Psoas muscle (tissue), 7 donors: ENCODE measurements at regions not wholly inside any gene's neighbourhood (a gene's known extent, or its start where the extent isn't known, plus 50 kb on each side); places are given as distances from the start of the nearest gene placed in this dataset.

Experiments used
- ATAC-seq, 4 donors: fragments of 200-7000 bp; cut with Tn5 transposase; one replicate each; pipeline ENCODE4 v1.9.1; 2020; ENCODE audit warnings: moderate library complexity in 3 of 4, mild to moderate bottlenecking in 2 of 4
- DNase-seq, 2 donors: peaks; one replicate each; pipeline ENCODE4 v3.0.0-alpha.2; 2020
- H3K27ac ChIP-seq: fragments of 200-600 bp; one replicate; pipeline ENCODE4 v1.8.0; 2022
- H3K27me3 ChIP-seq, 3 donors: fragments of 200-600 bp in 1 of 3; one replicate each; pipeline versions ENCODE4 v1.6.1 to v1.8.0; 2013 to 2022; ENCODE audit warnings: low read length in 2 of 3, mild to moderate bottlenecking in 2 of 3, moderate library complexity in 1 of 3; ENCODE audit not compliant: insufficient read depth in 3 of 3
- H3K36me3 ChIP-seq, 2 donors: fragments of 200-600 bp in 1 of 2; one replicate each; pipeline versions ENCODE4 v1.6.1 to v1.8.0; 2013 to 2022; ENCODE audit warnings: low read depth in 1 of 2, mild to moderate bottlenecking in 1 of 2, moderate library complexity in 1 of 2; ENCODE audit not compliant: insufficient read depth in 1 of 2
- H3K4me1 ChIP-seq: fragments of 200-600 bp; one replicate; pipeline ENCODE4 v1.8.0; 2022
- H3K4me3 ChIP-seq: fragments of 200-600 bp; one replicate; pipeline ENCODE4 v1.8.0; 2022; ENCODE audit warnings: mild to moderate bottlenecking
- H3K9me3 ChIP-seq: fragments of 200-600 bp; one replicate; pipeline ENCODE4 v1.8.0; 2022
- WGBS, 3 donors: extraction: QIAGEN DNeasy Blood & Tissue Kit; methylation state at CpG; one replicate each; pipeline versions ENCODE4 v1.1.6 to v1.1.7; 2013; 5-methylcytosine and 5-hydroxymethylcytosine counted together
- intact Hi-C, 2 donors: fragments of 100-400 bp; cut with DNase I; formaldehyde crosslinking; loops; one replicate each; pipeline versions ENCODE4 v1.11.0 to v1.14.2; 2022
- TF ChIP-seq, protein P1 (sequence below): fragments of 200-600 bp; IDR thresholded peaks from one replicate; pipeline ENCODE4 v1.8.0; 2022; ENCODE audit warnings: antibody characterized with exemption
- donor health status: healthy with polysubstance abuse.
- donor health status: DM: no; HTN: no; CAD: no; lungs with moderate emphysema.
- donor health status: Bipolar disorder and iron deficiency.
- donor health status: healthy.
- donor health status: DM: yes; HTN: yes; CAD: no.
- donor health status: DM: no; HTN: no; CAD: no.
- donor health status: DM: yes; HTN: yes; CAD: no.

GRCh38 chr20:40090236-40090635 lies 598.8 kb downstream of the MAFB start:
- Histone ChIP-seq H3K27ac (no peak overlapping the region), H3K4me3 (no peak overlapping the region), H3K27me3 (no peaks in the 10 kb centered on the region), H3K4me1 (no peaks in the 10 kb centered on the region), H3K9me3 (no peaks in the 10 kb centered on the region), H3K36me3 (no peaks in the 10 kb centered on the region)
- intact Hi-C loops: no loop called here
- TF ChIP-seq, protein P1, sequence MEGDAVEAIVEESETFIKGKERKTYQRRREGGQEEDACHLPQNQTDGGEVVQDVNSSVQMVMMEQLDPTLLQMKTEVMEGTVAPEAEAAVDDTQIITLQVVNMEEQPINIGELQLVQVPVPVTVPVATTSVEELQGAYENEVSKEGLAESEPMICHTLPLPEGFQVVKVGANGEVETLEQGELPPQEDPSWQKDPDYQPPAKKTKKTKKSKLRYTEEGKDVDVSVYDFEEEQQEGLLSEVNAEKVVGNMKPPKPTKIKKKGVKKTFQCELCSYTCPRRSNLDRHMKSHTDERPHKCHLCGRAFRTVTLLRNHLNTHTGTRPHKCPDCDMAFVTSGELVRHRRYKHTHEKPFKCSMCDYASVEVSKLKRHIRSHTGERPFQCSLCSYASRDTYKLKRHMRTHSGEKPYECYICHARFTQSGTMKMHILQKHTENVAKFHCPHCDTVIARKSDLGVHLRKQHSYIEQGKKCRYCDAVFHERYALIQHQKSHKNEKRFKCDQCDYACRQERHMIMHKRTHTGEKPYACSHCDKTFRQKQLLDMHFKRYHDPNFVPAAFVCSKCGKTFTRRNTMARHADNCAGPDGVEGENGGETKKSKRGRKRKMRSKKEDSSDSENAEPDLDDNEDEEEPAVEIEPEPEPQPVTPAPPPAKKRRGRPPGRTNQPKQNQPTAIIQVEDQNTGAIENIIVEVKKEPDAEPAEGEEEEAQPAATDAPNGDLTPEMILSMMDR: no peak
- no peak for DNase-seq
- 24 to 33% (median 31%) methylated on average over 2 of the region's 2 CpGs for WGBS, 3 donors
- ATAC-seq: no peak

DNA sequence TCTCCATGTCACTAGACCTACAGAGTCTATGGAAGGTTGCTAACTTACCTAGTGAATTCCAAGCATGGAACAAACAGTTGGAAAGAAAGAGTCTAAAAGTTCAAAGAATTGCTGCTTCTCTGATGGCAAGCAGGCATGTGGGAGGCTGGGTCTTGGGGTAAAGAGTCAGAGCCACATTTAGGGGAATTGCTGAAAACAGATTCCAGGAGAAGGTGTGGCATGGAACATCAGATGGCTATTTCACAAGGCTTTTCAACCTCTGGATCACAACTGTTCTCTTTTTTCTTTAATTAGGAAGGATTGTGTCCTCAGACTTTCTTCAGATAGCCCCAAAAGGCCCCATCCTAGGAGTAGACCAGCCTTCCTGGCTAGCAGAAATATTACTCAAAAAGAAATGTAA lies 601.5 kb downstream of the MAFB start:
- H3K36me3 ChIP-seq: no peaks in the 10 kb centered on the region
- TF ChIP-seq, protein P1: no peak
- intact Hi-C loops: no loop called here
- no peaks in the 10 kb centered on the region for H3K4me1 ChIP-seq
- no peaks in the 10 kb centered on the region for H3K27me3 ChIP-seq
- DNase-seq (no peak), ATAC-seq (no peak)
- no peak overlapping the region for H3K27ac ChIP-seq
- H3K9me3 ChIP-seq: no peaks in the 10 kb centered on the region
- no peak overlapping the region for H3K4me3 ChIP-seq

DNA sequence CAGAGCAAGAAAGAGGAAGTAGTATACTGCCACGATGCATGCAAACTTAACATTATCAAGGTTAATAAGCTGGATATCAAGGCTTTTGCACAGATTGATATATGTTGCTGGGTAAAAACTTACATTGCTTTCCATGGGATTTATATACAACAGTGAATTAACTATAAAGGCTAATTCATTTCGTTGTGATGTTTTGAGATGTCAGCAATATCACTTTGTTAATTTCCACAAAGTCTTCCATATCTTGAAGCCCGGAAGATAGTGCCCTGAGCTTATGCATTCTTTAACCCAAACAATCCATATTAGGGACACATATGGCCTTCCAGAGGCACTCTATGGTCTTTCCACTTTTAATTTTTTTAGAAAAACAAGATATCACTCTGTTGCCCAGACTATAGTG lies 603.5 kb downstream of the MAFB start:
- 86 to 95% (median 88%) methylated on average over 3 of the region's 3 CpGs for WGBS, 3 donors
- H3K9me3 ChIP-seq: no peaks in the 10 kb centered on the region
- peaks cover 1% of the 10 kb centered on the region for H3K4me1 ChIP-seq
- H3K36me3 ChIP-seq: no peaks in the 10 kb centered on the region
- H3K4me3 ChIP-seq: no peak overlapping the region
- intact Hi-C loops: no loop called here
- DNase-seq (no peak), ATAC-seq (no peak)
- no peak overlapping the region for H3K27ac ChIP-seq
- no peaks in the 10 kb centered on the region for H3K27me3 ChIP-seq
- TF ChIP-seq, protein P1: no peak

- DNase-seq: no peak
- no peaks in the 10 kb centered on the region for H3K27me3 ChIP-seq
- 69 to 88% (median 82%) methylated on average over 3 of the region's 3 CpGs for WGBS, 3 donors
Observed at GRCh38 chr20:40082436-40082835, 606.6 kb downstream of the MAFB start.

DNA sequence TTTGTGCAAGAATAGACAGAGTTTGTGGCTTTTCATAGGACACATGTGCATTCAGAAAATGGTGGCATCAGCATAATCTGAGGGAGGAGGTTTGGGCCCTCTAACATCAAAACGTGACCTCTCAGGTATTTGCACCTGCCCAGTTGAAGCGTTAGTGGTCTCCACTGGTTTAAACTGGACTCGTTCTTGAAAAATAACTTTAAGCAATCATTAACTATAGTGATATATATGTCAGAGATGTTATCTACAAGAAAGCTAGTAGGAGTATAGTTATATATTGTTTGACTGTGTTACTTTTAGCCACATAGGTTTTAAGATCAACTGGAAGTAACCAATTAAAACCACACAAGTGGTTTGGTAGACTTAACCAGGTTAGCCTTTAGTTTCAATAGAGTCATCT lies 607.4 kb downstream of the MAFB start:
- TF ChIP-seq, protein P1: no peak
- H3K4me3 ChIP-seq: no peak overlapping the region
- no peak overlapping the region for H3K27ac ChIP-seq
- H3K9me3 ChIP-seq: no peaks in the 10 kb centered on the region
- WGBS, 3 donors: 61 to 78% (median 63%) methylated on average over 3 of the region's 3 CpGs
- ATAC-seq (no peak), DNase-seq (no peak)
- H3K4me1 ChIP-seq: peaks cover 8% of the 10 kb centered on the region
- intact Hi-C loops: no loop called here
- H3K27me3 ChIP-seq: no peaks in the 10 kb centered on the region
- no peaks in the 10 kb centered on the region for H3K36me3 ChIP-seq

More at GRCh38 chr20:40082436-40082835, 606.6 kb downstream of the MAFB start:
- Histone ChIP-seq H3K36me3 (no peaks in the 10 kb centered on the region), H3K27ac (no peak overlapping the region), H3K4me3 (no peak overlapping the region), H3K4me1 (peaks cover 8% of the 10 kb centered on the region), H3K9me3 (no peaks in the 10 kb centered on the region)
- no peak for ATAC-seq
- intact Hi-C loops: no loop called here
- TF ChIP-seq, protein P1: no peak
